RWPE2 (cell line): ENCODE measurements at regions not wholly inside any gene's neighbourhood (a gene's known extent, or its start where the extent isn't known, plus 50 kb on each side); places are given as distances from the start of the nearest gene placed in this dataset.

Experiments
- ATAC-seq: fragments of 200-7000 bp; cut with Tn5 transposase; 3 replicates; pipeline ENCODE4 v1.9.1; 2021; ENCODE audit warnings: low read depth
- DNase-seq: peaks from one replicate; pipeline ENCODE4 v3.0.0-alpha.2; 2020; ENCODE audit warnings: low spot score
- H3K27ac ChIP-seq: fragments of 450-650 bp; 2 replicates; pipeline ENCODE4 v1.5.1; 2017; ENCODE audit warnings: mild to moderate bottlenecking; ENCODE audit not compliant: poor library complexity, severe bottlenecking
- H3K27me3 ChIP-seq: fragments of 250-450 bp; sonication (Bioruptor Pico); 2 replicates; pipeline ENCODE4 v1.5.1; 2021; ENCODE audit warnings: mild to moderate bottlenecking, moderate library complexity; ENCODE audit not compliant: insufficient read depth, poor library complexity, severe bottlenecking
- H3K36me3 ChIP-seq: fragments of 250-450 bp; sonication (Bioruptor Pico); 2 replicates; pipeline ENCODE4 v1.5.1; 2020; ENCODE audit warnings: low read depth, mild to moderate bottlenecking, moderate library complexity
- H3K4me1 ChIP-seq: fragments of 250-450 bp; sonication (Bioruptor Pico); 2 replicates; pipeline ENCODE4 v1.5.1; 2021; ENCODE audit warnings: mild to moderate bottlenecking, moderate library complexity; ENCODE audit not compliant: insufficient read depth, poor library complexity, severe bottlenecking
- H3K4me3 ChIP-seq: fragments of 250-450 bp; sonication (Bioruptor Pico); 2 replicates; pipeline ENCODE4 v1.5.1; 2021; ENCODE audit warnings: mild to moderate bottlenecking, moderate library complexity; ENCODE audit not compliant: severe bottlenecking
- H3K9me3 ChIP-seq: fragments of 250-450 bp; sonication (Bioruptor Pico); 2 replicates; pipeline ENCODE4 v1.5.1; 2021; ENCODE audit warnings: mild to moderate bottlenecking, moderate library complexity; ENCODE audit not compliant: severe bottlenecking
- CTCF ChIP-seq: fragments of 450-650 bp; IDR thresholded peaks from one replicate; pipeline ENCODE4 v1.5.1; 2017; ENCODE audit warnings: mild to moderate bottlenecking, moderate library complexity; ENCODE audit not compliant: poor library complexity, severe bottlenecking

- TF ChIP-seq CTCF, result no peak
- Histone ChIP-seq H3K9me3 (no peaks in the 10 kb centered on the region), H3K27ac (no peak overlapping the region), H3K4me3 (no peak overlapping the region), H3K4me1 (no peaks in the 10 kb centered on the region), H3K36me3 (no peaks in the 10 kb centered on the region), H3K27me3 (no peaks in the 10 kb centered on the region)
- DNase-seq (no peak), ATAC-seq (no peak)
Measured at GRCh38 chr13:74695021-74695800, 561.0 kb upstream of the KLF12 start.

DNA sequence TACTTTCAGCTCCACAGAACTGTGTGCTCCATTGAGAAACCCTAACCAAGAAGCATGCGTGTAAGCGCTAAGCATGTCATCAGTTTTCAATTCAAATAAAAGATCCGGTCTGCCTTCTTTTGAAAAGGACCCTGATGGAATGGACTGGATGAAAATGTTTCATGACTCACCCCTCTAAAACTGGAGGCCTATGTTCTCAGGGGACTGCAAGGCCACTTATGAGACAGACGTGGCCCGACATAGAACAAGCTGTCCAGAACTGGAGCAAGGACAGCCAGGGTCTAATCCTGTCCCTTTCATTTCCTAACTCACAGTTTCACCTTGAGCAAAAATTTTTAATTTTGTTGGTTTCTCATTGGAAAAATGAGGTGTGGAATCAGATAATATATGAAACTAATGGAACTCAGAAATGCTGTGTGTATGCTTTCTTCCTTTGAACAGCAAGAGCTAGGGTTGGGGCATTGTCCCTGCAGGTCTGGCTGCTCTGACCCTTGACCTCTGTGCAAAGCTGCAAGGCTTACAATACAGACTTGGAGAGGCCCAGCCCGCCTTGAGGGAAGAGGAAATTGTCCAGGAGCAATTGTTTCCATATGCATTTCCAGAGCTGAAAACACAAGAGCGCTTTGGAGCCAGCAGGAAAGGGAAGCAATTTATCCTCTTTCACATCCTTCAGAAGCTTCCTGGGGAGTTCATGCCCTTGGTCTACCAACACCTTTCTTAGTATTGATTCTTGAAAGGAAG, 553.4 kb upstream of the KLF12 start:
- DNase-seq, result no peak
- Histone ChIP-seq H3K27me3 (no peaks in the 10 kb centered on the region), H3K9me3 (no peaks in the 10 kb centered on the region), H3K4me1 (no peaks in the 10 kb centered on the region), H3K27ac (no peak overlapping the region), H3K4me3 (no peak overlapping the region), H3K36me3 (no peaks in the 10 kb centered on the region)
- no peak for TF ChIP-seq CTCF
- no peak for ATAC-seq

DNA sequence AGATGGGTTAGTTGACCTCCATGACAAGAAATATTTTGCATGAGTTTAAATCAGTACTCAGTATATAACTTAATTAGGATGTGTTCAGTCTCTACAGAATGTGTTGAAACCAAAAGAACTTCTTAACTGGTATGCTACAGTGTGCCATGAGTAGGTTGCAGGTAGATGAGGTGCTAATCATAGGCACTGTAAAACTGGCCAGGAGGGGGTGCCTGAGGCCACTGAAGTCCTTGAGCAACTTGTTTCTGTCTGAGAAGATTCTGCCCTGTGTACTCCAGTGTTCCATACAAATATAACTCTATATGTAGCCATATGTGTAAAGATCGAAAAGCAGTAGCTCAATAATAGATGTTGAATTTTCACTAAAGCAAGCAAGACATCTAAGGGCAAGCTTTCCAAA, 549.2 kb upstream of the KLF12 start:
- Histone ChIP-seq H3K4me1 (no peaks in the 10 kb centered on the region), H3K9me3 (no peaks in the 10 kb centered on the region), H3K27me3 (no peaks in the 10 kb centered on the region), H3K27ac (no peak overlapping the region), H3K36me3 (no peaks in the 10 kb centered on the region), H3K4me3 (no peak overlapping the region)
- ATAC-seq, result no peak
- no peak for TF ChIP-seq CTCF
- no peak for DNase-seq

- Histone ChIP-seq H3K4me3 (no peak overlapping the region), H3K36me3 (no peaks in the 10 kb centered on the region), H3K27me3 (no peaks in the 10 kb centered on the region), H3K9me3 (no peaks in the 10 kb centered on the region), H3K27ac (no peak overlapping the region), H3K4me1 (no peaks in the 10 kb centered on the region)
- TF ChIP-seq CTCF, result no peak
- DNase-seq (no peak), ATAC-seq (no peak)
Measured at GRCh38 chr13:74682746-74683145, 548.5 kb upstream of the KLF12 start.

- no peak for DNase-seq
- Histone ChIP-seq H3K27me3 (no peaks in the 10 kb centered on the region), H3K4me1 (no peaks in the 10 kb centered on the region), H3K9me3 (no peaks in the 10 kb centered on the region), H3K4me3 (no peak overlapping the region), H3K36me3 (no peaks in the 10 kb centered on the region), H3K27ac (no peak overlapping the region)
- TF ChIP-seq CTCF, result no peak
- ATAC-seq, result no peak
Measured at GRCh38 chr13:74681891-74682290, 547.7 kb upstream of the KLF12 start.
